ENCODE measurements at regions not wholly inside any gene's neighbourhood (a gene's known extent, or its start where the extent isn't known, plus 50 kb on each side); places are given as distances from the start of the nearest gene placed in this dataset.

GRCh38 chr17:54021418-54021817, 198.7 kb downstream of the KIF2B start:
- no peak for DNase-seq (ENCODE audit: low spot score)
- Mint-ChIP-seq H3K9me3 (no peaks in the 10 kb centered on the region), H3K36me3 (no peaks in the 10 kb centered on the region), H3K27ac (no peak overlapping the region), H3K4me1 (no peaks in the 10 kb centered on the region), H3K27me3 (ENCODE audit: insufficient read depth, low read depth) (no peaks in the 10 kb centered on the region), H3K4me3 (no peak overlapping the region)
- H3K36me3 ChIP-seq: no peaks in the 10 kb centered on the region
- H3K4me3 ChIP-seq: no peak overlapping the region
- no peak overlapping the region for H2AFZ ChIP-seq (replicated peaks)
- H3K9ac ChIP-seq: no peak overlapping the region
- H3K9me3 ChIP-seq (ENCODE audit: low read depth): no peaks in the 10 kb centered on the region
- no peaks in the 10 kb centered on the region for H3F3A ChIP-seq (ENCODE audit: low read depth)
- no peaks in the 10 kb centered on the region for H3K4me1 ChIP-seq
- H3K4me2 ChIP-seq: no peak overlapping the region
- H3K79me2 ChIP-seq (ENCODE audit: low read depth): no peaks in the 10 kb centered on the region
- TF ChIP-seq, protein P1, sequence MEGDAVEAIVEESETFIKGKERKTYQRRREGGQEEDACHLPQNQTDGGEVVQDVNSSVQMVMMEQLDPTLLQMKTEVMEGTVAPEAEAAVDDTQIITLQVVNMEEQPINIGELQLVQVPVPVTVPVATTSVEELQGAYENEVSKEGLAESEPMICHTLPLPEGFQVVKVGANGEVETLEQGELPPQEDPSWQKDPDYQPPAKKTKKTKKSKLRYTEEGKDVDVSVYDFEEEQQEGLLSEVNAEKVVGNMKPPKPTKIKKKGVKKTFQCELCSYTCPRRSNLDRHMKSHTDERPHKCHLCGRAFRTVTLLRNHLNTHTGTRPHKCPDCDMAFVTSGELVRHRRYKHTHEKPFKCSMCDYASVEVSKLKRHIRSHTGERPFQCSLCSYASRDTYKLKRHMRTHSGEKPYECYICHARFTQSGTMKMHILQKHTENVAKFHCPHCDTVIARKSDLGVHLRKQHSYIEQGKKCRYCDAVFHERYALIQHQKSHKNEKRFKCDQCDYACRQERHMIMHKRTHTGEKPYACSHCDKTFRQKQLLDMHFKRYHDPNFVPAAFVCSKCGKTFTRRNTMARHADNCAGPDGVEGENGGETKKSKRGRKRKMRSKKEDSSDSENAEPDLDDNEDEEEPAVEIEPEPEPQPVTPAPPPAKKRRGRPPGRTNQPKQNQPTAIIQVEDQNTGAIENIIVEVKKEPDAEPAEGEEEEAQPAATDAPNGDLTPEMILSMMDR (IDR thresholded peaks at IDR 0.05): no peak
- TF ChIP-seq EZH2 (IDR thresholded peaks at IDR 0.05) (no peak), EZH2phosphoT487 (IDR thresholded peaks at IDR 0.05) (no peak)
- no peaks in the 10 kb centered on the region for H4K20me1 ChIP-seq (ENCODE audit: low read depth)
- H3K27me3 ChIP-seq: no peaks in the 10 kb centered on the region
- H3K27ac ChIP-seq: no peak overlapping the region

DNA sequence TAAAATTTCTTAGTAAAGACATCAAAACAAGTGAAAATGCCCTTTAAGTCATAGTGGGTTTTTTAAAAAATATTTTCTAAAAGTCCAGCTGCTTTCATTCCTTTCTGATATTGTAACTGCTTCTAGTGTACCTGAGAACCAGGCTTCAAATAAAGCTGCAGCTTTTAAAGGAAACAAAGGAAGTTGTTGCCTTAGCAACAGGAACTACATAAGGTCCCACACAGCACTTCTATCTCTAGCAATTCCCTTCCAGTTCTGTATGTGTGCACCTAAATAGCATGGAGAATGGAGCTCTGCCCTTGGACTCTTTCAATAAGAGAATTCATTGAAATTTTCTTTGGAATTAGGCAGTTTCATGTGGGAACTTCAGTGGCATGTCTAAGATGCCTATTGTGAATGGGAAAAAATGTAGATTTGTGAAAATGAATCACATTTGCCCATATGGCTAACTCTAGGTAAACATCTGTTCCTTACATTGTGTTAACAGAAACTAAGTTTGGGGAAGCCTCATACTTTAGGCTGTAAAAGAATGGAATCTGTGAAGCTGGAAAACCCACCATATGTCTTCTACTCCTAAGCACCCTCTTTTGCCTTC, 206.4 kb downstream of the KIF2B start:
- H3K4me3 Mint-ChIP-seq: no peak overlapping the region
- no peaks in the 10 kb centered on the region for H3K36me3 Mint-ChIP-seq
- no peak overlapping the region for H3K27ac Mint-ChIP-seq
- Histone ChIP-seq H3K27me3 (no peaks in the 10 kb centered on the region), H3K27ac (no peak overlapping the region), H3K9me3 (ENCODE audit: low read depth) (no peaks in the 10 kb centered on the region), H3F3A (ENCODE audit: low read depth) (no peaks in the 10 kb centered on the region), H4K20me1 (ENCODE audit: low read depth) (no peaks in the 10 kb centered on the region), H3K79me2 (ENCODE audit: low read depth) (no peaks in the 10 kb centered on the region), H3K36me3 (no peaks in the 10 kb centered on the region), H3K4me1 (peaks cover 3% of the 10 kb centered on the region), H3K4me3 (no peak overlapping the region), H3K4me2 (no peak overlapping the region), H2AFZ (replicated peaks) (no peak overlapping the region), H3K9ac (no peak overlapping the region)
- TF ChIP-seq, protein P1 (IDR thresholded peaks at IDR 0.05): no peak
- TF ChIP-seq EZH2 (IDR thresholded peaks at IDR 0.05) (no peak), EZH2phosphoT487 (IDR thresholded peaks at IDR 0.05) (no peak)
- peaks cover 2% of the 10 kb centered on the region for H3K27me3 Mint-ChIP-seq (ENCODE audit: insufficient read depth, low read depth)
- no peaks in the 10 kb centered on the region for H3K9me3 Mint-ChIP-seq
- DNase-seq (ENCODE audit: low spot score): peak; percentile 40
- peaks cover 3% of the 10 kb centered on the region for H3K4me1 Mint-ChIP-seq

GRCh38 chr17:54029986-54030385, 207.3 kb downstream of the KIF2B start:
- no peaks in the 10 kb centered on the region for H3K36me3 Mint-ChIP-seq
- no peak overlapping the region for H3K4me2 ChIP-seq
- H3F3A ChIP-seq (ENCODE audit: low read depth): no peaks in the 10 kb centered on the region
- H3K79me2 ChIP-seq (ENCODE audit: low read depth): no peaks in the 10 kb centered on the region
- H2AFZ ChIP-seq (replicated peaks): no peak overlapping the region
- H3K9me3 ChIP-seq (ENCODE audit: low read depth): no peaks in the 10 kb centered on the region
- peaks cover 3% of the 10 kb centered on the region for H3K4me1 Mint-ChIP-seq
- no peak for TF ChIP-seq EZH2 (IDR thresholded peaks at IDR 0.05)
- TF ChIP-seq EZH2phosphoT487 (IDR thresholded peaks at IDR 0.05): no peak
- TF ChIP-seq, protein P1 (IDR thresholded peaks at IDR 0.05): no peak
- no peaks in the 10 kb centered on the region for H3K9me3 Mint-ChIP-seq
- DNase-seq (ENCODE audit: low spot score): no peak
- H3K27ac ChIP-seq: no peak overlapping the region
- H3K9ac ChIP-seq: no peak overlapping the region
- H3K27me3 ChIP-seq: no peaks in the 10 kb centered on the region
- H3K36me3 ChIP-seq: no peaks in the 10 kb centered on the region
- no peak overlapping the region for H3K4me3 ChIP-seq
- peaks cover 3% of the 10 kb centered on the region for H3K4me1 ChIP-seq
- peak overlapping the region; percentile 29 for H3K27ac Mint-ChIP-seq
- H3K27me3 Mint-ChIP-seq (ENCODE audit: insufficient read depth, low read depth): peaks cover 2% of the 10 kb centered on the region
- no peaks in the 10 kb centered on the region for H4K20me1 ChIP-seq (ENCODE audit: low read depth)
- no peak overlapping the region for H3K4me3 Mint-ChIP-seq

Data from neural progenitor cell (in vitro differentiated cells).